Stomach smooth muscle (tissue), 2 donors: ENCODE measurements at regions not wholly inside any gene's neighbourhood (a gene's known extent, or its start where the extent isn't known, plus 50 kb on each side); places are given as distances from the start of the nearest gene placed in this dataset.

ENCODE experiments used
- H3K27ac ChIP-seq: one replicate; pipeline ENCODE4 v1.7.0; 2013; ENCODE audit warnings: mild to moderate bottlenecking, low read length, inconsistent platforms
- H3K27me3 ChIP-seq, 2 donors: one replicate each; pipeline ENCODE4 v1.7.0; 2013; ENCODE audit warnings: low read length in 2 of 2; ENCODE audit not compliant: insufficient read depth in 2 of 2, control insufficient read depth in 1 of 2
- H3K36me3 ChIP-seq, 2 donors: one replicate each; pipeline ENCODE4 v1.7.0; 2013; ENCODE audit warnings: low read length in 2 of 2; ENCODE audit not compliant: control insufficient read depth in 2 of 2, insufficient read depth in 2 of 2
- H3K4me1 ChIP-seq: one replicate; pipeline ENCODE4 v1.7.0; 2013; ENCODE audit warnings: low read length; ENCODE audit not compliant: control insufficient read depth, insufficient read depth
- H3K4me3 ChIP-seq, 2 donors: one replicate each; pipeline ENCODE4 v1.7.0; 2013; ENCODE audit warnings: low read length in 2 of 2
- H3K9ac ChIP-seq, 2 donors: one replicate each; pipeline ENCODE4 v1.7.0; 2013; ENCODE audit warnings: low read length in 2 of 2, mild to moderate bottlenecking in 1 of 2
- H3K9me3 ChIP-seq, 2 donors: one replicate each; pipeline ENCODE4 v1.7.0; 2013; ENCODE audit warnings: low read length in 2 of 2; ENCODE audit not compliant: control insufficient read depth in 2 of 2
- donor health status: healthy.
- donor health status: Pancreatic carcinoma.

DNA sequence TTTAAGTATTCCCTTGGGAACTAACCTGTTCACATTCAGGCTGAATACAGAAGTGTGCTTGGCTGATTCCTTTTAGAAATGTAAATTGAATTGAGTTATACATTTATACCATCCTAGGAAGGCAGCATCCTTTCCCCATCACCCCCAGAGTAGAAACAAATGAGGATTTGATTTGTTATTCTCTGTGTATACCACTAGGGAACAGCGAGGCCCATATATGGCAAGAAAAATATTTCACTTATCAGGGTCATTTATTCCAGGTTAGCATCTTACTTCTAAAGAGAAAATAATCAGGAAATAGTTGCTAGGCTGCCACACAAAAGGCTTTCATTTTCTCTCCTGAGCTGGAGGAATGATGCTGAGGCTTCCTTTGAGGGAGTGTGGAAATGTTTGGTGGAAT, 516.9 kb downstream of the PIK3C3 start:
- no peak overlapping the region for H3K9ac ChIP-seq
- H3K36me3 ChIP-seq: no peaks in the 10 kb centered on the region
- no peak overlapping the region for H3K4me3 ChIP-seq
- H3K27me3 ChIP-seq: no peaks in the 10 kb centered on the region
- no peaks in the 10 kb centered on the region for H3K4me1 ChIP-seq
- no peak overlapping the region for H3K27ac ChIP-seq
- H3K9me3 ChIP-seq: no peaks in the 10 kb centered on the region

- no peaks in the 10 kb centered on the region for H3K36me3 ChIP-seq
- no peak overlapping the region for H3K9ac ChIP-seq
- no peaks in the 10 kb centered on the region for H3K9me3 ChIP-seq
- H3K27ac ChIP-seq: no peak overlapping the region
- no peaks in the 10 kb centered on the region for H3K27me3 ChIP-seq
- H3K4me3 ChIP-seq: no peak overlapping the region
- H3K4me1 ChIP-seq: no peaks in the 10 kb centered on the region
Measured at GRCh38 chr18:42473611-42474010, 518.6 kb downstream of the PIK3C3 start.

GRCh38 chr18:42474577-42474976, 519.5 kb downstream of the PIK3C3 start:
- H3K9ac ChIP-seq: no peak overlapping the region
- H3K4me1 ChIP-seq: no peaks in the 10 kb centered on the region
- no peak overlapping the region for H3K27ac ChIP-seq
- H3K4me3 ChIP-seq: no peak overlapping the region
- no peaks in the 10 kb centered on the region for H3K36me3 ChIP-seq
- no peaks in the 10 kb centered on the region for H3K27me3 ChIP-seq
- no peaks in the 10 kb centered on the region for H3K9me3 ChIP-seq

DNA sequence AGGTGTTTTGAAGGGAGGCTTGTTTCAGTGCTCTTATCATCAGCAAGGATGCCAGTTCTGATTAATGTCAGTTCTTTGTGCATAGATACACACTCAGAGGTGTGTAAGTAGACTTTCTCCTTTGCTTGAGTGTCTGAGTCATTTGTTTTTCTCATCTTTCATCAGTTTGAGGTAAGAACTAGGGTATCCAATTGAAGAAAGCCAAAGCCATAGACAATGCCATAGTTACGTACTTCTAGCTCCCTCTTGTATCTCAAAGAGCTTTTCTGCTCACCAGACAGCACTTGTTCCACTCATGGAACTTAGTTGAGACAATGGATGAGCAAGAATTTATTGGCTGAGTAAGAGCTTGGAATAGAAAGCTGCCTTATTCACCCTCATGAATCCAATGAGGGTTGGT, 520.1 kb downstream of the PIK3C3 start:
- Histone ChIP-seq H3K9me3 (no peaks in the 10 kb centered on the region), H3K36me3 (no peaks in the 10 kb centered on the region), H3K4me3 (no peak overlapping the region), H3K9ac (no peak overlapping the region), H3K27me3 (no peaks in the 10 kb centered on the region), H3K4me1 (no peaks in the 10 kb centered on the region), H3K27ac (no peak overlapping the region)

- no peaks in the 10 kb centered on the region for H3K4me1 ChIP-seq
- H3K27ac ChIP-seq: no peak overlapping the region
- H3K9me3 ChIP-seq: peaks cover 0 to 3% of the 10 kb centered on the region in 2 donors
- H3K36me3 ChIP-seq: no peaks in the 10 kb centered on the region
- H3K4me3 ChIP-seq: no peak overlapping the region
- no peaks in the 10 kb centered on the region for H3K27me3 ChIP-seq
- H3K9ac ChIP-seq: no peak overlapping the region
Measured at GRCh38 chr18:42477267-42477666, 522.2 kb downstream of the PIK3C3 start.

DNA sequence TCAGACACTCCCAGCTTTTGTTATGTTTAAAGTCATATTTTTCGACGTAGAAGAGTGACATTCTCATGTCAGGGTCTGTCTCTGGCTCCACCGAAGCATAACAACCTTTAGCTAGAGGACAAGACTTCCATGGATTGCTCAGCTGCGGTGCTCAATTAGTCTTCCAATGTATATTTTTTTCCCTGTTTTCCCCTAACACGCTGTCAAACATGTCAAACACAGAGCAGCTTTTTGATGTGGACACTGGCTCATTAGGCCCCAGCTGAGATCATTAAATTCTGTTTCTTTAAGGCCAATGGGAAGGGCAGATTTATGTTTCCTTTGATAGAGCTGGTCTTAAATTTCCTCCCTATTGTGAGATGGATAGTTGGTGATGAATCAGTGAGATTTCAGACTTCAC, 525.4 kb downstream of the PIK3C3 start:
- Histone ChIP-seq H3K9ac (no peak overlapping the region), H3K27ac (no peak overlapping the region), H3K36me3 (no peaks in the 10 kb centered on the region), H3K4me1 (no peaks in the 10 kb centered on the region), H3K4me3 (no peak overlapping the region), H3K27me3 (no peaks in the 10 kb centered on the region), H3K9me3 (peaks cover 3% of the 10 kb centered on the region in 2 donors)

DNA sequence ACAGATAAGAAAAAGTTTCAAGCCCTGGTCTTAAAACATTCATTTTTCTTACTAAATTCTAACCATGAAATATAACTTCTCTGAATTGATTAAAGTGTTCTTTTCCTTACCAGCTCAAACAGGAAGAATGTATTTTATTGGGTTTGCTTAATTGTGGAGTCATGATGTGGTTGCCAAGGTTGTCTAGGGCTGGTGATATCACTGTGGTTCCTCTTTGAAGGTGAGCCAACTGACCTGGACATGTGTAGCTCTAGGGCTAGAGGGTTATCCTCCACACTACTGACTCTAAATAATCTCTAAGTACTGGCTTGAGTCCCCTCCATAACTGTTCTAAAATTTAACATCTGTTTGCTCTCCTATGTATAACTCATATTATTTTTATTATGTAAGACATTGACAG, 529.6 kb downstream of the PIK3C3 start:
- peaks cover 3% of the 10 kb centered on the region in 2 donors for H3K9me3 ChIP-seq
- no peaks in the 10 kb centered on the region for H3K36me3 ChIP-seq
- no peak overlapping the region for H3K9ac ChIP-seq
- no peak overlapping the region for H3K4me3 ChIP-seq
- H3K27ac ChIP-seq: no peak overlapping the region
- no peaks in the 10 kb centered on the region for H3K4me1 ChIP-seq
- no peaks in the 10 kb centered on the region for H3K27me3 ChIP-seq

- Histone ChIP-seq H3K4me3 (no peak overlapping the region), H3K9ac (no peak overlapping the region), H3K9me3 (peaks cover 0 to 3% of the 10 kb centered on the region in 2 donors), H3K4me1 (no peaks in the 10 kb centered on the region), H3K27me3 (no peaks in the 10 kb centered on the region), H3K36me3 (no peaks in the 10 kb centered on the region), H3K27ac (no peak overlapping the region)
Measured at GRCh38 chr18:42486271-42486670, 531.2 kb downstream of the PIK3C3 start.

DNA sequence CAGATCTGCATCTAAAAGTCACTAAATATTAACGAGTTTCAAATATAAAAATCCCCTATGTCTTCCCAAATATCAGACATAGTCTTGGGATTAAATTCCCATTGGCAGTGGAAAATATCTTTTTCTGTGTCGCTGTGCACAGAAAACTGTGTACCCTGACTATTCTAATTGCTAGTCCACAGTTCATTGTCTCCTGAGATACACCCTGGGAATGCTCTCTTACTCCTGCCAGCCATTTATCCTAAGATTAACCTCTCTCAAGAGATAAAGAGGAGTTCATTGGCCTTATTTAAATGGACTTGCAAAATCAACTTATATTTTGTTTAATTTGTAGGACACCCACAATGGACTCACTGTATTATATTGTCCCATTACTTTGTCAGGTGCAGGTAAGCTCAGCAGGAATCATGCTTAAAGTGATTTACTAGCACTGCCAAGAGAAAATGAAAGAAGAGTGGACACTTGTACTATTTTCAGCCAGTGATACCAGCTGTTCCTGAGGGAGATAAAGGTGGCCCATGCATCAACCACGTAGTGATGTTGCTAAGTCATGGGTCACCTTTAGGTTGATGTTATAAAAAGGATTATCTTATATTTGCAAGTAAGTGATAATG, 553.8 kb downstream of the PIK3C3 start:
- Histone ChIP-seq H3K9me3 (no peaks in the 10 kb centered on the region), H3K27me3 (no peaks in the 10 kb centered on the region), H3K4me1 (no peaks in the 10 kb centered on the region), H3K4me3 (no peak overlapping the region), H3K36me3 (no peaks in the 10 kb centered on the region), H3K9ac (no peak overlapping the region), H3K27ac (no peak overlapping the region)

- Histone ChIP-seq H3K27ac (no peak overlapping the region), H3K4me3 (no peak overlapping the region), H3K9me3 (no peaks in the 10 kb centered on the region), H3K9ac (no peak overlapping the region), H3K27me3 (no peaks in the 10 kb centered on the region), H3K36me3 (no peaks in the 10 kb centered on the region), H3K4me1 (no peaks in the 10 kb centered on the region)
Measured at GRCh38 chr18:42509750-42510415, 554.8 kb downstream of the PIK3C3 start.

DNA sequence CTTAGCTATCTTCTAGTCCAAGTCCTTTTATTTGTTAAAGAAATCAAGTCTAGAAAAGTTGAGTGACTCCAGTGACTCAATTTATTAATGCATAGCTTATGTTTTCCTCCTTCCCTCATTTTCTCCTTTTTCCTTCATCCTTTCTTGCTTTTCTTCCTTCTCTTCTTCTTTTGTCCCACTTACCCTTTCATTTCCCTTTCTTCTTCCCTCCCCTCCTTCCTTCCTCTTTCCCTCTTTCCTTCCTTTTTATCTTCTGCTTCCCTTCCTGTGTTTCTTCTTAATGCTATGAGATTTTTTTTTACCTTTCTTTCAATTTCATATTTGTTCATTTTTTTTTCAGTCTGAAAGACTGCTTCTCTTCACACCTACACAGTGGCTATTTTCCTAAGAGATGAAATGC, 555.5 kb downstream of the PIK3C3 start:
- no peaks in the 10 kb centered on the region for H3K9me3 ChIP-seq
- no peaks in the 10 kb centered on the region for H3K36me3 ChIP-seq
- H3K4me3 ChIP-seq: no peak overlapping the region
- no peak overlapping the region for H3K9ac ChIP-seq
- no peaks in the 10 kb centered on the region for H3K27me3 ChIP-seq
- H3K4me1 ChIP-seq: no peaks in the 10 kb centered on the region
- no peak overlapping the region for H3K27ac ChIP-seq
